B cell (primary cell): ENCODE measurements at regions not wholly inside any gene's neighbourhood (a gene's known extent, or its start where the extent isn't known, plus 50 kb on each side); places are given as distances from the start of the nearest gene placed in this dataset.

Source experiments
- ATAC-seq: fragments of 200-7000 bp; cut with Tn5 transposase; one replicate; pipeline ENCODE4 v1.10.0; 2021; ENCODE audit warnings: low read depth, mild to moderate bottlenecking, moderate number of reproducible peaks, moderate library complexity
- CTCF ChIA-PET: fragments of 350-600 bp; sonication (Branson Sonifier 250); formaldehyde crosslinking; loops from one replicate; lab custom pipeline; 2021; ENCODE audit warnings: antibody characterized with exemption, inconsistent platforms; lab: Charles Lee
- POLR2A ChIA-PET: fragments of 350-600 bp; sonication (Branson Sonifier 250); formaldehyde crosslinking; loops from one replicate; lab custom pipeline; 2021; ENCODE audit warnings: antibody characterized with exemption; lab: Charles Lee
- DNase-seq: peaks from one replicate; pipeline ENCODE4 v3.0.0; 2013
- H2AFZ ChIP-seq: 2 replicates; pipeline ENCODE4 v1.6.1; 2012; ENCODE audit warnings: mild to moderate bottlenecking, low read depth, low read length; ENCODE audit not compliant: insufficient read depth, poor library complexity, severe bottlenecking
- H3K27ac ChIP-seq, 2 donors: 1 replicate in 1 of 2; 2 replicates in 1 of 2; pipeline ENCODE4 v1.5.1; 2012 to 2013; ENCODE audit warnings: low read length in 2 of 2, mild to moderate bottlenecking in 2 of 2, moderate library complexity in 1 of 2
- H3K27me3 ChIP-seq, 4 experiments: fragments of 200-600 bp in 1 of 4; sonication (generic) in 1 of 4; replicated peaks in 1 of 4; 1 replicate in 2 of 4; 2 replicates in 2 of 4; pipeline versions ENCODE4 v1.6.1 to v1.7.0; 2013 to 2016; ENCODE audit warnings: low read length in 3 of 4, mild to moderate bottlenecking in 2 of 4, mixed read lengths in 1 of 4, moderate library complexity in 1 of 4; ENCODE audit not compliant: insufficient read depth in 4 of 4, control insufficient read depth in 3 of 4; ENCODE audit errors: control extremely low read depth in 1 of 4
- H3K36me3 ChIP-seq, 2 experiments: replicated peaks in 1 of 2; 1 replicate in 1 of 2; 2 replicates in 1 of 2; pipeline versions ENCODE4 v1.6.1 to v1.7.1; 2013; ENCODE audit warnings: low read length in 1 of 2; ENCODE audit not compliant: insufficient read depth in 2 of 2, control insufficient read depth in 1 of 2; ENCODE audit errors: control extremely low read depth in 1 of 2, extremely low read depth in 1 of 2
- H3K4me1 ChIP-seq, 2 donors: fragments of 200-600 bp in 1 of 2; sonication (generic) in 1 of 2; 1 replicate in 1 of 2; 2 replicates in 1 of 2; pipeline versions ENCODE4 v1.5.1 to v1.6.1; 2013 to 2017; ENCODE audit warnings: low read length in 2 of 2; ENCODE audit not compliant: control insufficient read depth in 2 of 2, insufficient read depth in 2 of 2
- H3K4me2 ChIP-seq: replicated peaks from 2 replicates; pipeline ENCODE3; 2012; ENCODE audit warnings: mild to moderate bottlenecking, low read depth, low read length; ENCODE audit not compliant: poor library complexity, severe bottlenecking
- H3K4me3 ChIP-seq, 5 experiments: fragments of 200-600 bp in 1 of 5; sonication (generic) in 1 of 5; 1 replicate in 3 of 5; 2 replicates in 2 of 5; pipeline versions ENCODE4 v1.5.1 to v1.7.0; 2011 to 2016; ENCODE audit warnings: low read length in 4 of 5, mild to moderate bottlenecking in 4 of 5, low read depth in 2 of 5, control low read depth in 1 of 5, moderate library complexity in 1 of 5; ENCODE audit not compliant: insufficient read depth in 1 of 5; ENCODE audit errors: control extremely low read depth in 1 of 5, extremely low read depth in 1 of 5
- H3K79me2 ChIP-seq: fragments of 200-600 bp; sonication (generic); one replicate; pipeline ENCODE4 v1.6.0; 2016; ENCODE audit warnings: low read length; ENCODE audit not compliant: control insufficient read depth, insufficient read depth
- H3K9ac ChIP-seq: fragments of 200-600 bp; sonication (generic); 2 replicates; pipeline ENCODE4 v1.6.1; 2017; ENCODE audit warnings: mild to moderate bottlenecking, low read length, moderate library complexity
- H3K9me3 ChIP-seq, 3 donors: one replicate each; pipeline versions ENCODE4 v1.6.1 to v1.7.1; 2013; ENCODE audit warnings: low read length in 2 of 3; ENCODE audit not compliant: control insufficient read depth in 2 of 3, insufficient read depth in 1 of 3; ENCODE audit errors: control extremely low read depth in 1 of 3
- H4K20me1 ChIP-seq: 2 replicates; pipeline ENCODE4 v1.6.0; 2012; ENCODE audit warnings: mild to moderate bottlenecking, low read length; ENCODE audit not compliant: insufficient read depth, control insufficient read depth, poor library complexity, severe bottlenecking
- H3K27ac Mint-ChIP-seq: one replicate; pipeline ENCODE4 v1.8.0; 2021; ENCODE audit warnings: mixed read lengths
- H3K27me3 Mint-ChIP-seq: one replicate; pipeline ENCODE4 v1.8.0; 2021; ENCODE audit warnings: mixed read lengths
- H3K4me1 Mint-ChIP-seq: one replicate; pipeline ENCODE4 v1.8.0; 2021; ENCODE audit warnings: mixed read lengths
- H3K4me3 Mint-ChIP-seq: one replicate; pipeline ENCODE4 v1.8.0; 2021; ENCODE audit warnings: mixed read lengths
- H3K9me3 Mint-ChIP-seq: one replicate; pipeline ENCODE4 v1.8.0; 2022; ENCODE audit warnings: mixed read lengths; ENCODE audit not compliant: insufficient read depth
- EZH2 ChIP-seq: IDR thresholded peaks from 2 replicates; pipeline ENCODE4 v1.6.1; 2012; ENCODE audit warnings: borderline replicate concordance, low read depth, mild to moderate bottlenecking, moderate library complexity, low read length; ENCODE audit not compliant: insufficient read depth, poor library complexity, severe bottlenecking
- WGBS: methylation state at CpG from one replicate; pipeline ENCODE4 v1.1.5; 2013; ENCODE audit warnings: missing lambda C conversion rate; ENCODE audit not compliant: insufficient coverage; 5-methylcytosine and 5-hydroxymethylcytosine counted together
- intact Hi-C: fragments of 100-400 bp; cut with micrococcal nuclease; formaldehyde crosslinking; loops from one replicate; pipeline ENCODE4 v1.10.0; 2022
- TF ChIP-seq, protein P1 (sequence below): fragments of 200-600 bp; IDR thresholded peaks from one replicate; pipeline ENCODE4 v1.8.0; 2022; ENCODE audit warnings: antibody characterized with exemption, mild to moderate bottlenecking

DNA sequence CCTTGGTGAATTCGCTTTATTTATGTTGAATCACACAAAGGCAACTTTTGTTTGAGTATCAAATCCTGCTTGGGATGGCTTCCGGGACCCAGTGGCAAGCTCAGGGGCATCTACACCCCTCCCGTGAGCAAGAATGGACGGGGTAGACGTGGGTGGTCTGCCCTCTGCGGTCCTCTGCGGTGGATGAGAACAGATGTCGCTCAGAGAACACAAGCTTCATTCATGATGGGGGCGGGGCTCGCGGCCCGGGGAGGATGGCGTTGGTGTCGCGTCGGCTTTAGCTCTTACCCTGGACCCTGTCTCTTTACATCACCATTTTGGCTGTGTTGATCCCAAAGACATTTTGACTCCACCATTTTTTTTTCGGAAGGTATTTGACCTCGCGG lies 158.5 kb upstream of the RTL1 start:
- H3K4me3 Mint-ChIP-seq, result no peak overlapping the region

DNA sequence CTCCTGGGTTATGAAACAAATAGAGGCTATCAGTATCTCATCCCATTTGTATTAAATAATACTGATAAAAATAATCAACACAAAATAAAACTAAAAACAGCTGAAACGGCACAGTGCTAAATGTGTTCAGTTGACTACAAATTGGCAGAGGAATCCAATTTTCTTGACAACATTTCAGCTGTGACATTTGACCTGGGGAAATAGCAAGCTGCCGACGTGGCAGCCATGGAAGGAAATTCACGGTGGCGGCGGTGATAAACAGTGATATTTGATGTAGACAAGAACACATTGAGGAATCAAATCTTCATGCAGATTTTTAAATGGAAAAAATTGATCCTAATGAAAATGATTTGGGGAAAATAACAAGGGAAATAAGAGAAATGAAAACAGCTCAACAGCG lies 159.1 kb upstream of the RTL1 start:
- H3K4me1 Mint-ChIP-seq, result no peaks in the 10 kb centered on the region
- Histone ChIP-seq H3K27ac (no peak overlapping the region), H2AFZ (no peak overlapping the region), H4K20me1 (no peaks in the 10 kb centered on the region), H3K9ac (no peak overlapping the region), H3K36me3 (no peaks in the 10 kb centered on the region), H3K4me3 (no peak overlapping the region), H3K4me2 (no peak overlapping the region), H3K27me3 (no peaks in the 10 kb centered on the region), H3K79me2 (no peaks in the 10 kb centered on the region), H3K4me1 (no peaks in the 10 kb centered on the region), H3K9me3 (peaks cover 0 to 45% (median 3%) of the 10 kb centered on the region in 3 donors)
- 94% methylated on average over 7 of the region's 7 CpGs for WGBS
- H3K27ac Mint-ChIP-seq, result no peak overlapping the region
- TF ChIP-seq, protein P1, sequence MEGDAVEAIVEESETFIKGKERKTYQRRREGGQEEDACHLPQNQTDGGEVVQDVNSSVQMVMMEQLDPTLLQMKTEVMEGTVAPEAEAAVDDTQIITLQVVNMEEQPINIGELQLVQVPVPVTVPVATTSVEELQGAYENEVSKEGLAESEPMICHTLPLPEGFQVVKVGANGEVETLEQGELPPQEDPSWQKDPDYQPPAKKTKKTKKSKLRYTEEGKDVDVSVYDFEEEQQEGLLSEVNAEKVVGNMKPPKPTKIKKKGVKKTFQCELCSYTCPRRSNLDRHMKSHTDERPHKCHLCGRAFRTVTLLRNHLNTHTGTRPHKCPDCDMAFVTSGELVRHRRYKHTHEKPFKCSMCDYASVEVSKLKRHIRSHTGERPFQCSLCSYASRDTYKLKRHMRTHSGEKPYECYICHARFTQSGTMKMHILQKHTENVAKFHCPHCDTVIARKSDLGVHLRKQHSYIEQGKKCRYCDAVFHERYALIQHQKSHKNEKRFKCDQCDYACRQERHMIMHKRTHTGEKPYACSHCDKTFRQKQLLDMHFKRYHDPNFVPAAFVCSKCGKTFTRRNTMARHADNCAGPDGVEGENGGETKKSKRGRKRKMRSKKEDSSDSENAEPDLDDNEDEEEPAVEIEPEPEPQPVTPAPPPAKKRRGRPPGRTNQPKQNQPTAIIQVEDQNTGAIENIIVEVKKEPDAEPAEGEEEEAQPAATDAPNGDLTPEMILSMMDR, result no peak
- TF ChIP-seq EZH2, result no peak
- no peak overlapping the region for H3K4me3 Mint-ChIP-seq
- DNase-seq (no peak), ATAC-seq (no peak)
- intact Hi-C loops, result no loop called here
- H3K9me3 Mint-ChIP-seq, result peaks cover 5% of the 10 kb centered on the region
- H3K27me3 Mint-ChIP-seq, result peaks cover 5% of the 10 kb centered on the region
- ChIA-PET CTCF (no interaction called here), POLR2A (no interaction called here)

More for the DNA sequence above, 158.5 kb upstream of the RTL1 start:
- Histone ChIP-seq H3K9ac (no peak overlapping the region), H3K36me3 (no peaks in the 10 kb centered on the region), H3K27ac (no peak overlapping the region), H3K79me2 (no peaks in the 10 kb centered on the region), H3K4me3 (no peak overlapping the region), H4K20me1 (no peaks in the 10 kb centered on the region), H2AFZ (no peak overlapping the region), H3K27me3 (no peaks in the 10 kb centered on the region), H3K4me2 (no peak overlapping the region), H3K9me3 (peaks cover 0 to 42% (median 3%) of the 10 kb centered on the region in 3 donors), H3K4me1 (no peaks in the 10 kb centered on the region)
- TF ChIP-seq EZH2, result no peak
- intact Hi-C loops, result no loop called here
- POLR2A ChIA-PET, result no interaction called here
- Mint-ChIP-seq H3K27ac (no peak overlapping the region), H3K27me3 (peaks cover 5% of the 10 kb centered on the region), H3K9me3 (peaks cover 7% of the 10 kb centered on the region), H3K4me1 (no peaks in the 10 kb centered on the region)
- ATAC-seq (no peak), DNase-seq (no peak)
- CTCF ChIA-PET, result no interaction called here
- 94% methylated on average over 19 of the region's 19 CpGs for WGBS
